ENCODE measurements at regions not wholly inside any gene's neighbourhood (a gene's known extent, or its start where the extent isn't known, plus 50 kb on each side); places are given as distances from the start of the nearest gene placed in this dataset.

DNA sequence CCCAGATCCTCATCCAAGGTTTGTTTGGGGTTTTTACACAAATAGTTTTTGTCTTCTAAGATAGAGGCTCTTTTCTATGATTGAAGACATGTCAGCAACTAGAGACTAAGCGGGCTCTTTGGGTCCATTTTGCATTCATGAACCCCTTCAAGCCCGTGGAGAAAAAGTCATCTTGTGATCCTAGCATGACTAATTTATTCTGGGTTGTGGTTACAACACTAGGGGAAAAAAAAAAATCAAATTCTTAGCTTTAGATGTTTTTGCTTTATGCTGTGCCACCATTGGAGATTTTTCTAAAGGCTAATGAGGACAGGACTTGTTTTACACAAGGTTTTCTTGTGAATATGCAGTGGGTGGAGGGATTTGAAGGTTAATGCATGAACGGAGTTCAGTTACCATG, 440.0 kb downstream of the PCDH7 start:
- H3K4me1 ChIP-seq, result no peaks in the 10 kb centered on the region
- H3K9me3 ChIP-seq, result no peaks in the 10 kb centered on the region
- H3K27me3 ChIP-seq, result no peaks in the 10 kb centered on the region
- DNase-seq, result no peak
- TF ChIP-seq CTCF (IDR thresholded peaks at IDR 0.05), result no peak
- H3K36me3 ChIP-seq, result no peaks in the 10 kb centered on the region
- intact Hi-C loops (cut with DNase I), result no loop called here
- no peak overlapping the region for H3K27ac ChIP-seq
- H3K4me3 ChIP-seq, result no peak overlapping the region
- WGBS, 2 donors, result 77 to 86% methylated on average over 3 of the region's 3 CpGs
- no peak for ATAC-seq

GRCh38 chr4:31169846-31170245, 449.7 kb downstream of the PCDH7 start:
- no peak for TF ChIP-seq CTCF (IDR thresholded peaks at IDR 0.05)
- WGBS, 2 donors, result 56 to 64% methylated on average over 5 of the region's 5 CpGs
- no peaks in the 10 kb centered on the region for H3K27me3 ChIP-seq
- peaks cover 0 to 5% (median 0%) of the 10 kb centered on the region in 11 donors for H3K9me3 ChIP-seq
- DNase-seq (no peak), ATAC-seq (no peak)
- no peaks in the 10 kb centered on the region for H3K36me3 ChIP-seq
- H3K4me1 ChIP-seq, result no peaks in the 10 kb centered on the region
- intact Hi-C loops (cut with DNase I), result no loop called here
- no peak overlapping the region for H3K4me3 ChIP-seq
- H3K27ac ChIP-seq, result no peak overlapping the region

DNA sequence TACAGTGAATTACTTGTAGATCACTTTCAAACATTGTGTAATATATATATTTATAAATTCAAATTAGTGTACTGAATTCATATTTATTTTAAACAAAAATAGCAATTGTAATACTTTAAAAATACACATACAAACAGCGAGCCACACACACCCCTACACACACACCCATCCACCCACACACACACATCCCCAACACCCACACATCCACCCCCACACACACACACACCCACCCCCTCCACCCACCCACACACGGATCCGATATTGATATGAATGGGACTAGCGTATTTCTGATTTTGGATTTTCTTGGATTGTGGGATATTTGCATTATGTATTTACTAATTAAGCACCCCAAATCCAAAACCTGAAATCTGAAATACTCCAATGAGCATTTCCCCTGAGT, 451.2 kb downstream of the PCDH7 start:
- intact Hi-C loops (cut with DNase I), result no loop called here
- DNase-seq, result no peak

DNA sequence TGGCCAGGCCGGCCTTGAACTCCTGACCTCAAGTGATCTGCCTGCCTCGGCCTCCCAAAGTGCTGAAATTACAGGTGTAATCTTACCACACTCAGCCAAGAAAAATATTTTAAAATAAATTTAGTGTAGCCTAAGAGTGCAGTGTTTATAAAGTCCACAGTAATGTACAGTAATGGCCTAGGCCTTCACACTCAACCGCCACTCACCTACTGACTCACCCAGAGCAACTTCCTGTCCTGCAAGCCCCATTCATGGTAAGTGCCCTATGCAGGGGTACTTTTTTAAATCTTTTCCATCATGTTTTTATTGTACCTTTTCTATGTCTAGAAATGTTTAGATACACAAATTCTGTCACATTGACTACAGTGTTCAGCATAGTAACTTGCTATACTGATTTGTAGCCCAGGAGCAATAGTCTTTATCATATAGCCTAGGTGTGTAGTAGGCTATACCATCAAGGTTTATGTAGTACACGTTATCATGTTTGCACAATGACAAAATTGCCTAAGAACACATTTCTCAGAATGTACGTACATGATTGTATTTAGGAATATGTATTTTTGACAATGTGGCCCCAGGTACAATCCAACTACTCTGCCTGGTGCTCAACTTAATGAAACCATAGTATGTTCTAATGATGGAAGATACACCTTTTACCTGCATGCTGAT, 455.2 kb downstream of the PCDH7 start:
- Histone ChIP-seq H3K9me3 (peaks cover 0 to 6% (median 0%) of the 10 kb centered on the region in 11 donors), H3K4me3 (no peak overlapping the region), H3K4me1 (no peaks in the 10 kb centered on the region), H3K27ac (no peak overlapping the region), H3K27me3 (no peaks in the 10 kb centered on the region), H3K36me3 (no peaks in the 10 kb centered on the region)
- intact Hi-C loops (cut with DNase I), result no loop called here
- no peak for ATAC-seq
- no peak for TF ChIP-seq CTCF (IDR thresholded peaks at IDR 0.05)
- DNase-seq, result no peak
- 91 to 93% methylated on average over 5 of the region's 5 CpGs for WGBS, 2 donors

More for the DNA sequence above, 451.2 kb downstream of the PCDH7 start:
- Histone ChIP-seq H3K27me3 (no peaks in the 10 kb centered on the region), H3K9me3 (peaks cover 0 to 5% (median 0%) of the 10 kb centered on the region in 11 donors), H3K4me3 (no peak overlapping the region), H3K36me3 (no peaks in the 10 kb centered on the region), H3K27ac (no peak overlapping the region), H3K4me1 (no peaks in the 10 kb centered on the region)
- WGBS, 2 donors, result 89 to 94% methylated on average over 4 of the region's 4 CpGs
- no peak for TF ChIP-seq CTCF (IDR thresholded peaks at IDR 0.05)
- no peak for ATAC-seq
